ENCODE measurements at regions not wholly inside any gene's neighbourhood (a gene's known extent, or its start where the extent isn't known, plus 50 kb on each side); places are given as distances from the start of the nearest gene placed in this dataset.

GRCh38 chr4:14653338-14653737 is 348.9 kb upstream of the CPEB2 start:
- no peak for DNase-seq (ENCODE audit: extremely low read depth in 1 of 2, low read depth in 1 of 2)

GRCh38 chr4:14659286-14659685 is 343.0 kb upstream of the CPEB2 start:
- DNase-seq (ENCODE audit: extremely low read depth in 1 of 2, low read depth in 1 of 2): no peak

- no peak for DNase-seq (ENCODE audit: extremely low read depth in 1 of 2, low read depth in 1 of 2)
Observed at GRCh38 chr4:14667624-14668151, 334.6 kb upstream of the CPEB2 start.

GRCh38 chr4:14668296-14668695 is 334.0 kb upstream of the CPEB2 start:
- no peak for DNase-seq (ENCODE audit: extremely low read depth in 1 of 2, low read depth in 1 of 2)

GRCh38 chr4:14669371-14669770 is 332.9 kb upstream of the CPEB2 start:
- DNase-seq (ENCODE audit: extremely low read depth in 1 of 2, low read depth in 1 of 2): no peak

- no peak for DNase-seq (ENCODE audit: extremely low read depth in 1 of 2, low read depth in 1 of 2)
Observed at GRCh38 chr4:14671146-14671545, 331.1 kb upstream of the CPEB2 start.

GRCh38 chr4:14675279-14675985 is 326.8 kb upstream of the CPEB2 start:
- no peak for DNase-seq (ENCODE audit: extremely low read depth in 1 of 2, low read depth in 1 of 2)

- DNase-seq (ENCODE audit: extremely low read depth in 1 of 2, low read depth in 1 of 2): no peak
Observed at GRCh38 chr4:14679906-14680305, 322.4 kb upstream of the CPEB2 start.

- no peak for DNase-seq (ENCODE audit: extremely low read depth in 1 of 2, low read depth in 1 of 2)
Observed at GRCh38 chr4:14681330-14681729, 321.0 kb upstream of the CPEB2 start.

GRCh38 chr4:14693728-14694127 is 308.6 kb upstream of the CPEB2 start:
- DNase-seq (ENCODE audit: extremely low read depth in 1 of 2, low read depth in 1 of 2): no peak

GRCh38 chr4:14695095-14695845 is 307.0 kb upstream of the CPEB2 start:
- no peak for DNase-seq (ENCODE audit: extremely low read depth in 1 of 2, low read depth in 1 of 2)

- DNase-seq (ENCODE audit: extremely low read depth in 1 of 2, low read depth in 1 of 2): no peak
Observed at GRCh38 chr4:14700083-14700482, 302.2 kb upstream of the CPEB2 start.

GRCh38 chr4:14700544-14700943 is 301.7 kb upstream of the CPEB2 start:
- DNase-seq (ENCODE audit: extremely low read depth in 1 of 2, low read depth in 1 of 2): no peak

- no peak for DNase-seq (ENCODE audit: extremely low read depth in 1 of 2, low read depth in 1 of 2)
Observed at GRCh38 chr4:14701389-14701788, 300.9 kb upstream of the CPEB2 start.

- DNase-seq (ENCODE audit: extremely low read depth in 1 of 2, low read depth in 1 of 2): no peak
Observed at GRCh38 chr4:14701896-14702295, 300.4 kb upstream of the CPEB2 start.

GRCh38 chr4:14708574-14708973 is 293.7 kb upstream of the CPEB2 start:
- DNase-seq (ENCODE audit: extremely low read depth in 1 of 2, low read depth in 1 of 2): no peak

- no peak for DNase-seq (ENCODE audit: extremely low read depth in 1 of 2, low read depth in 1 of 2)
Observed at GRCh38 chr4:14711259-14711658, 291.0 kb upstream of the CPEB2 start.

GRCh38 chr4:14716691-14717090 is 285.6 kb upstream of the CPEB2 start:
- DNase-seq (ENCODE audit: extremely low read depth in 1 of 2, low read depth in 1 of 2): no peak

GRCh38 chr4:14719053-14719452 is 283.2 kb upstream of the CPEB2 start:
- no peak for DNase-seq (ENCODE audit: extremely low read depth in 1 of 2, low read depth in 1 of 2)

GRCh38 chr4:14726441-14726840 is 275.8 kb upstream of the CPEB2 start:
- no peak for DNase-seq (ENCODE audit: extremely low read depth in 1 of 2, low read depth in 1 of 2)

- DNase-seq (ENCODE audit: extremely low read depth in 1 of 2, low read depth in 1 of 2): no peak
Observed at GRCh38 chr4:14726877-14727361, 275.4 kb upstream of the CPEB2 start.

Data from stimulated activated CD8-positive, alpha-beta memory T cell treated with anti-CD3 and anti-CD28 coated beads, Interleukin-7, amount 100 ng/mL, for 48 hours (primary cell).